GM18868 (cell line): ENCODE measurements at regions not wholly inside any gene's neighbourhood (a gene's known extent, or its start where the extent isn't known, plus 50 kb on each side); places are given as distances from the start of the nearest gene placed in this dataset.

Experiments
- ATAC-seq: cut with Tn5 transposase; IDR thresholded peaks from one replicate; pipeline ENCODE4 v1.9.1; 2021; ENCODE audit warnings: mild to moderate bottlenecking, moderate library complexity; ENCODE audit not compliant: unreplicated experiment

GRCh38 chr1:219365451-219365850 lies 191.8 kb downstream of the LYPLAL1 start:
- no peak for ATAC-seq

- ATAC-seq = no peak
Observed at GRCh38 chr1:219362702-219363101, 189.0 kb downstream of the LYPLAL1 start.

GRCh38 chr1:219359126-219359525 lies 185.4 kb downstream of the LYPLAL1 start:
- ATAC-seq = no peak

GRCh38 chr1:219358080-219358479 lies 184.4 kb downstream of the LYPLAL1 start:
- ATAC-seq = no peak

GRCh38 chr1:219354962-219355361 lies 181.3 kb downstream of the LYPLAL1 start:
- no peak for ATAC-seq

- no peak for ATAC-seq
Observed at GRCh38 chr1:219352961-219353651, 179.4 kb downstream of the LYPLAL1 start.

GRCh38 chr1:219350172-219350931 lies 176.7 kb downstream of the LYPLAL1 start:
- no peak for ATAC-seq

GRCh38 chr1:219347921-219348391 lies 174.3 kb downstream of the LYPLAL1 start:
- no peak for ATAC-seq

GRCh38 chr1:219347376-219347775 lies 173.7 kb downstream of the LYPLAL1 start:
- ATAC-seq = no peak

- ATAC-seq = no peak
Observed at GRCh38 chr1:219345953-219346352, 172.3 kb downstream of the LYPLAL1 start.

GRCh38 chr1:219342836-219343235 lies 169.2 kb downstream of the LYPLAL1 start:
- no peak for ATAC-seq

- ATAC-seq = no peak
Observed at GRCh38 chr1:219340796-219341195, 167.1 kb downstream of the LYPLAL1 start.

GRCh38 chr1:219339466-219339865 lies 165.8 kb downstream of the LYPLAL1 start:
- no peak for ATAC-seq

GRCh38 chr1:219337588-219337987 lies 163.9 kb downstream of the LYPLAL1 start:
- no peak for ATAC-seq

- ATAC-seq = no peak
Observed at GRCh38 chr1:219333626-219334025, 159.9 kb downstream of the LYPLAL1 start.

- no peak for ATAC-seq
Observed at GRCh38 chr1:219331424-219331823, 157.7 kb downstream of the LYPLAL1 start.

- no peak for ATAC-seq
Observed at GRCh38 chr1:219330669-219331068, 157.0 kb downstream of the LYPLAL1 start.

GRCh38 chr1:219330001-219330400 lies 156.3 kb downstream of the LYPLAL1 start:
- no peak for ATAC-seq

GRCh38 chr1:219329578-219329977 lies 155.9 kb downstream of the LYPLAL1 start:
- no peak for ATAC-seq

GRCh38 chr1:219326843-219327242 lies 153.2 kb downstream of the LYPLAL1 start:
- ATAC-seq = no peak

GRCh38 chr1:219325368-219325742 lies 151.7 kb downstream of the LYPLAL1 start:
- peak; percentile 7 for ATAC-seq

- peak; percentile 71 for ATAC-seq
Observed at GRCh38 chr1:219324629-219325367, 151.1 kb downstream of the LYPLAL1 start.
